Endodermal cell (in vitro differentiated cells): ENCODE measurements at regions not wholly inside any gene's neighbourhood (a gene's known extent, or its start where the extent isn't known, plus 50 kb on each side); places are given as distances from the start of the nearest gene placed in this dataset.

ENCODE experiments used
- DNase-seq: peaks from one replicate; pipeline ENCODE4 v3.0.0-alpha.2; 2017
- H3K27ac ChIP-seq: 2 replicates; pipeline ENCODE4 v1.5.1; 2013; ENCODE audit warnings: mild to moderate bottlenecking, low read depth, low read length, moderate library complexity
- H3K27me3 ChIP-seq: 2 replicates; pipeline ENCODE4 v1.6.1; 2013; ENCODE audit warnings: mild to moderate bottlenecking, low read length, moderate library complexity; ENCODE audit not compliant: insufficient read depth, control insufficient read depth, poor library complexity, severe bottlenecking
- H3K36me3 ChIP-seq: 2 replicates; pipeline ENCODE4 v1.7.0; 2013; ENCODE audit warnings: mild to moderate bottlenecking, low read length, moderate library complexity; ENCODE audit not compliant: control insufficient read depth, insufficient read depth
- H3K4me1 ChIP-seq: one replicate; pipeline ENCODE4 v1.7.0; 2013; ENCODE audit warnings: low read length; ENCODE audit not compliant: control insufficient read depth, insufficient read depth
- H3K4me3 ChIP-seq: 2 replicates; pipeline ENCODE4 v1.5.1; 2013; ENCODE audit warnings: mild to moderate bottlenecking, low read length, moderate library complexity
- H3K9ac ChIP-seq: 2 replicates; pipeline ENCODE4 v1.6.1; 2013; ENCODE audit warnings: mild to moderate bottlenecking, low read length, moderate library complexity; ENCODE audit not compliant: poor library complexity, severe bottlenecking; ENCODE audit errors: extremely low read depth
- H3K9me3 ChIP-seq: 2 replicates; pipeline ENCODE4 v1.6.1; 2013; ENCODE audit warnings: mild to moderate bottlenecking, low read length, moderate library complexity; ENCODE audit not compliant: control insufficient read depth
- H3K27ac Mint-ChIP-seq: 2 replicates; pipeline ENCODE4 v1.8.0; 2020; ENCODE audit warnings: mixed read lengths
- H3K27me3 Mint-ChIP-seq: 2 replicates; pipeline ENCODE4 v1.8.0; 2021; ENCODE audit warnings: mild to moderate bottlenecking, mixed read lengths; ENCODE audit not compliant: insufficient read depth
- H3K36me3 Mint-ChIP-seq: 2 replicates; pipeline ENCODE4 v1.8.0; 2020; ENCODE audit warnings: low read depth, mixed read lengths
- H3K4me1 Mint-ChIP-seq: 2 replicates; pipeline ENCODE4 v1.8.0; 2020; ENCODE audit warnings: mixed read lengths
- H3K4me3 Mint-ChIP-seq: 2 replicates; pipeline ENCODE4 v1.8.0; 2020; ENCODE audit warnings: mild to moderate bottlenecking, moderate library complexity, mixed read lengths
- H3K9me3 Mint-ChIP-seq: 2 replicates; pipeline ENCODE4 v1.8.0; 2020; ENCODE audit warnings: mild to moderate bottlenecking, mixed read lengths
- WGBS, 2 experiments: methylation state at CpG; one replicate each; pipeline versions ENCODE4 v1.1.5 to v1.1.7; 2013; ENCODE audit warnings: missing lambda C conversion rate in 2 of 2, mixed read lengths in 1 of 2; ENCODE audit not compliant: insufficient coverage in 1 of 2, insufficient read length in 1 of 2; 5-methylcytosine and 5-hydroxymethylcytosine counted together
- TF ChIP-seq, protein P1 (sequence below): fragments of 200-600 bp; sonication (generic); conservative IDR thresholded peaks from 2 replicates; pipeline ENCODE4 v1.5.0; 2021; ENCODE audit warnings: antibody characterized with exemption, mild to moderate bottlenecking

DNA sequence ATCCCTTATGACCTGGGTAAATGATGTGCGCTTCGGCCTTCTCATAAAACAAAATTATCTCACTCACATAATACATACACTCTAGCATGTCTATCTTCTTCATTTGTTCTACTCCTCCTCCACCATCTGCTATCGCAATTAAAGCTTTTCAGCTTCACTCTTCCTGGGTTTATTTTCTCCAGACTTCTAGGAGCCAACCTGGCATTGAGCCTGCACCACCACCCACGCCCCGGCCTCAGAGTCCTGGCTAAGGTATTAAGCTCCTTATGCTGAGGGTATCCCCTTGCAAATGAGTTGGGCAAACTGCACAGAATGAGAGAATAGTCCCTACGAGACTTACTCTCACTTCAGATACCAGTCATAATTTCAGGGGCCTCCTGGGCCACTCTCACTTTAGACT lies 236.1 kb upstream of the CDH12 start:
- Histone ChIP-seq H3K9ac (no peak overlapping the region), H3K27ac (no peak overlapping the region), H3K27me3 (no peaks in the 10 kb centered on the region), H3K36me3 (no peaks in the 10 kb centered on the region), H3K4me3 (no peak overlapping the region), H3K9me3 (no peaks in the 10 kb centered on the region), H3K4me1 (no peaks in the 10 kb centered on the region)
- Mint-ChIP-seq H3K27ac (no peak overlapping the region), H3K27me3 (no peaks in the 10 kb centered on the region), H3K9me3 (no peaks in the 10 kb centered on the region), H3K4me3 (no peak overlapping the region), H3K36me3 (no peaks in the 10 kb centered on the region), H3K4me1 (peaks cover 5% of the 10 kb centered on the region)
- DNase-seq: no peak
- TF ChIP-seq, protein P1, sequence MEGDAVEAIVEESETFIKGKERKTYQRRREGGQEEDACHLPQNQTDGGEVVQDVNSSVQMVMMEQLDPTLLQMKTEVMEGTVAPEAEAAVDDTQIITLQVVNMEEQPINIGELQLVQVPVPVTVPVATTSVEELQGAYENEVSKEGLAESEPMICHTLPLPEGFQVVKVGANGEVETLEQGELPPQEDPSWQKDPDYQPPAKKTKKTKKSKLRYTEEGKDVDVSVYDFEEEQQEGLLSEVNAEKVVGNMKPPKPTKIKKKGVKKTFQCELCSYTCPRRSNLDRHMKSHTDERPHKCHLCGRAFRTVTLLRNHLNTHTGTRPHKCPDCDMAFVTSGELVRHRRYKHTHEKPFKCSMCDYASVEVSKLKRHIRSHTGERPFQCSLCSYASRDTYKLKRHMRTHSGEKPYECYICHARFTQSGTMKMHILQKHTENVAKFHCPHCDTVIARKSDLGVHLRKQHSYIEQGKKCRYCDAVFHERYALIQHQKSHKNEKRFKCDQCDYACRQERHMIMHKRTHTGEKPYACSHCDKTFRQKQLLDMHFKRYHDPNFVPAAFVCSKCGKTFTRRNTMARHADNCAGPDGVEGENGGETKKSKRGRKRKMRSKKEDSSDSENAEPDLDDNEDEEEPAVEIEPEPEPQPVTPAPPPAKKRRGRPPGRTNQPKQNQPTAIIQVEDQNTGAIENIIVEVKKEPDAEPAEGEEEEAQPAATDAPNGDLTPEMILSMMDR: no peak
- WGBS, 2 experiments: 93 to 100% methylated on average over 1 to 6 of the region's 6 CpGs

DNA sequence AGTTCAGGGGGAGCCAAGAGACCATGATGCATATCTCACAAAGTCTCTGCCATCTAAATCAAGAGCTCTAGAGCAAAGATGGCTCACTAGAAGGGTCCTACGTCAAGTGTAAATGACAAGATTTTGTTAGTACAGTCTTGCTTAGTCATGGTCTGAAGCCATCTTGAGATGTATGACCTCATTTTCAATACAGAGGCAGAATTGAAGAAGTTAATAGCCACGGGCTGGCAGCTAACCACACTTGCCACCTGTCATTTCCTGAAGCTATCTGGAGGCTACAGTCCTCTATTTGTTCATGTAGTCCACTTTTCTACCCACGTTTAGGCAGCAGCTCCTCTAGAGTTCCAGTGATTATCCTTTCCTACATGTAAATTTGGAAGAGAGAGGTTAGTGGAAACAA lies 231.7 kb upstream of the CDH12 start:
- no peak overlapping the region for H3K4me3 Mint-ChIP-seq
- Histone ChIP-seq H3K27me3 (no peaks in the 10 kb centered on the region), H3K27ac (no peak overlapping the region), H3K36me3 (no peaks in the 10 kb centered on the region), H3K9ac (no peak overlapping the region), H3K4me1 (no peaks in the 10 kb centered on the region), H3K4me3 (no peak overlapping the region), H3K9me3 (no peaks in the 10 kb centered on the region)
- TF ChIP-seq, protein P1: no peak
- 72 to 90% methylated on average over 1 to 3 of the region's 3 CpGs for WGBS, 2 experiments
- no peaks in the 10 kb centered on the region for H3K4me1 Mint-ChIP-seq
- H3K9me3 Mint-ChIP-seq: no peaks in the 10 kb centered on the region
- H3K27me3 Mint-ChIP-seq: no peaks in the 10 kb centered on the region
- no peaks in the 10 kb centered on the region for H3K36me3 Mint-ChIP-seq
- DNase-seq: no peak
- H3K27ac Mint-ChIP-seq: no peak overlapping the region

DNA sequence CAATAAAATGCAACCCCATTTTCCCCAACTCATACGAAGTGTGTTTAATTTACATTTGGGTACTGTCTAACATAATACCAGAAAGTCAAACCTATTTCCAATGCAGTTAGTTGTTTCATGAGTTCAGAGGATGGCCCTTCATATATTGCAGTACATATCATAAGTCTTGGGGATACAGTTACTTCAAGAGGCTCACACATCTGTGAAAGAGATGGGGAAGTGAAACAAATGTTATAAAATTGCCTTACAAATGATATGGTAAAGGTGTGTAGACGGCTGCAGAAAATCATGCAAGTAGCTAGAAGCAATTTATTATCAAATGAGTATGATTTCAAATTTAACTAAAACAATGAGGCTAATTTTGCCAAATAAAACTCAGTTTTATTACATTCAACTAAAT lies 219.0 kb upstream of the CDH12 start:
- Mint-ChIP-seq H3K4me3 (no peak overlapping the region), H3K27me3 (no peaks in the 10 kb centered on the region), H3K27ac (no peak overlapping the region), H3K4me1 (no peaks in the 10 kb centered on the region), H3K9me3 (no peaks in the 10 kb centered on the region), H3K36me3 (no peaks in the 10 kb centered on the region)
- H3K4me1 ChIP-seq: no peaks in the 10 kb centered on the region
- no peaks in the 10 kb centered on the region for H3K27me3 ChIP-seq
- 100% methylated on average over 2 of the region's 2 CpGs; no CpG with 5 or more reads in 1 of the 2 experiments for WGBS, 2 experiments
- H3K27ac ChIP-seq: no peak overlapping the region
- no peak for DNase-seq
- no peaks in the 10 kb centered on the region for H3K9me3 ChIP-seq
- TF ChIP-seq, protein P1: no peak
- no peak overlapping the region for H3K9ac ChIP-seq
- H3K4me3 ChIP-seq: no peak overlapping the region
- no peaks in the 10 kb centered on the region for H3K36me3 ChIP-seq
